ENCODE measurements at regions not wholly inside any gene's neighbourhood (a gene's known extent, or its start where the extent isn't known, plus 50 kb on each side); places are given as distances from the start of the nearest gene placed in this dataset.

GRCh38 chr18:22513721-22514481 lies 96.2 kb upstream of the CTAGE1 start:
- TF ChIP-seq POLR2A (IDR thresholded peaks at IDR 0.05; ENCODE audit: extremely low read depth, insufficient read length) (no peak), CTCF (IDR thresholded peaks at IDR 0.05; ENCODE audit: low read depth, low read length) (no peak)
